ENCODE measurements at regions not wholly inside any gene's neighbourhood (a gene's known extent, or its start where the extent isn't known, plus 50 kb on each side); places are given as distances from the start of the nearest gene placed in this dataset.
"Not testable (repeated sequence)": the region's sequence is repeated elsewhere in the genome, so short reads cannot be mapped to it uniquely, and the experiment has no call there.

- H3K4me3 ChIP-seq (ENCODE audit: low read depth in 1 of 2, low read length in 2 of 2): no peak overlapping the region
- H3K36me3 ChIP-seq (ENCODE audit: insufficient read depth, low read length): no peaks in the 10 kb centered on the region
- H3K27me3 ChIP-seq (ENCODE audit: control insufficient read depth in 1 of 2, insufficient read depth in 2 of 2, low read length in 2 of 2): peaks cover 0 to 5% of the 10 kb centered on the region in 2 donors
- H3K9ac ChIP-seq (ENCODE audit: low read length): no peak overlapping the region
- no peak overlapping the region for H3K27ac ChIP-seq (ENCODE audit: low read depth, low read length)
- H3K4me1 ChIP-seq (ENCODE audit: insufficient read depth, low read length): no peaks in the 10 kb centered on the region
- H3K9me3 ChIP-seq (ENCODE audit: low read length): no peaks in the 10 kb centered on the region
These were observed 62.5 kb downstream of the MRPL36 start for GRCh38 chr5:1736889-1737711.

- Histone ChIP-seq H3K9me3 (ENCODE audit: low read length) (no peaks in the 10 kb centered on the region), H3K27ac (ENCODE audit: low read depth, low read length) (no peak overlapping the region), H3K36me3 (ENCODE audit: insufficient read depth, low read length) (no peaks in the 10 kb centered on the region), H3K9ac (ENCODE audit: low read length) (no peak overlapping the region), H3K4me1 (ENCODE audit: insufficient read depth, low read length) (no peaks in the 10 kb centered on the region), H3K27me3 (ENCODE audit: control insufficient read depth in 1 of 2, insufficient read depth in 2 of 2, low read length in 2 of 2) (peaks cover 0 to 5% of the 10 kb centered on the region in 2 donors), H3K4me3 (ENCODE audit: low read depth in 1 of 2, low read length in 2 of 2) (no peak overlapping the region)
These were observed 63.6 kb downstream of the MRPL36 start for GRCh38 chr5:1736065-1736464.

GRCh38 chr5:1735320-1735970, 64.2 kb downstream of the MRPL36 start:
- no peak overlapping the region for H3K9ac ChIP-seq (ENCODE audit: low read length)

GRCh38 chr5:1734908-1735289, 64.7 kb downstream of the MRPL36 start:
- no peaks in the 10 kb centered on the region for H3K4me1 ChIP-seq (ENCODE audit: insufficient read depth, low read length)
- peaks cover 0 to 13% of the 10 kb centered on the region in 2 donors for H3K27me3 ChIP-seq (ENCODE audit: control insufficient read depth in 1 of 2, insufficient read depth in 2 of 2, low read length in 2 of 2)
- no peaks in the 10 kb centered on the region for H3K9me3 ChIP-seq (ENCODE audit: low read length)
- no peak overlapping the region for H3K4me3 ChIP-seq (ENCODE audit: low read depth in 1 of 2, low read length in 2 of 2)
- H3K27ac ChIP-seq (ENCODE audit: low read depth, low read length): no peak overlapping the region
- no peak overlapping the region for H3K9ac ChIP-seq (ENCODE audit: low read length)
- no peaks in the 10 kb centered on the region for H3K36me3 ChIP-seq (ENCODE audit: insufficient read depth, low read length)

More at GRCh38 chr5:1735320-1735970, 64.2 kb downstream of the MRPL36 start:
- no peak overlapping the region for H3K4me3 ChIP-seq (ENCODE audit: low read depth in 1 of 2, low read length in 2 of 2)
- H3K4me1 ChIP-seq (ENCODE audit: insufficient read depth, low read length): no peaks in the 10 kb centered on the region
- peaks cover 0 to 8% of the 10 kb centered on the region in 2 donors for H3K27me3 ChIP-seq (ENCODE audit: control insufficient read depth in 1 of 2, insufficient read depth in 2 of 2, low read length in 2 of 2)
- H3K27ac ChIP-seq (ENCODE audit: low read depth, low read length): no peak overlapping the region
- H3K36me3 ChIP-seq (ENCODE audit: insufficient read depth, low read length): no peaks in the 10 kb centered on the region
- no peaks in the 10 kb centered on the region for H3K9me3 ChIP-seq (ENCODE audit: low read length)

GRCh38 chr5:1734271-1734907, 65.2 kb downstream of the MRPL36 start:
- H3K36me3 ChIP-seq (ENCODE audit: insufficient read depth, low read length): no peaks in the 10 kb centered on the region
- H3K9me3 ChIP-seq (ENCODE audit: low read length): no peaks in the 10 kb centered on the region
- H3K9ac ChIP-seq (ENCODE audit: low read length): no peak overlapping the region
- H3K4me3 ChIP-seq (ENCODE audit: low read depth in 1 of 2, low read length in 2 of 2): no peak overlapping the region
- peaks cover 0 to 13% of the 10 kb centered on the region in 2 donors for H3K27me3 ChIP-seq (ENCODE audit: control insufficient read depth in 1 of 2, insufficient read depth in 2 of 2, low read length in 2 of 2)
- no peak overlapping the region for H3K27ac ChIP-seq (ENCODE audit: low read depth, low read length)
- H3K4me1 ChIP-seq (ENCODE audit: insufficient read depth, low read length): no peaks in the 10 kb centered on the region

GRCh38 chr5:1733369-1733768, 66.3 kb downstream of the MRPL36 start:
- H3K4me3 ChIP-seq (ENCODE audit: low read depth in 1 of 2, low read length in 2 of 2): no peak overlapping the region
- H3K27me3 ChIP-seq (ENCODE audit: control insufficient read depth in 1 of 2, insufficient read depth in 2 of 2, low read length in 2 of 2): peaks cover 0 to 13% of the 10 kb centered on the region in 2 donors
- no peak overlapping the region for H3K9ac ChIP-seq (ENCODE audit: low read length)
- no peak overlapping the region for H3K27ac ChIP-seq (ENCODE audit: low read depth, low read length)
- no peaks in the 10 kb centered on the region for H3K9me3 ChIP-seq (ENCODE audit: low read length)
- H3K4me1 ChIP-seq (ENCODE audit: insufficient read depth, low read length): no peaks in the 10 kb centered on the region
- H3K36me3 ChIP-seq (ENCODE audit: insufficient read depth, low read length): no peaks in the 10 kb centered on the region

- H3K27me3 ChIP-seq (ENCODE audit: control insufficient read depth in 1 of 2, insufficient read depth in 2 of 2, low read length in 2 of 2): peaks cover 0 to 13% of the 10 kb centered on the region in 2 donors
- H3K4me1 ChIP-seq (ENCODE audit: insufficient read depth, low read length): no peaks in the 10 kb centered on the region
- H3K9me3 ChIP-seq (ENCODE audit: low read length): no peaks in the 10 kb centered on the region
- H3K4me3 ChIP-seq (ENCODE audit: low read depth in 1 of 2, low read length in 2 of 2): no peak overlapping the region
- H3K36me3 ChIP-seq (ENCODE audit: insufficient read depth, low read length): no peaks in the 10 kb centered on the region
- no peak overlapping the region for H3K9ac ChIP-seq (ENCODE audit: low read length)
- H3K27ac ChIP-seq (ENCODE audit: low read depth, low read length): no peak overlapping the region
These were observed 66.7 kb downstream of the MRPL36 start for GRCh38 chr5:1732945-1733344.

GRCh38 chr5:1732238-1732941, 67.2 kb downstream of the MRPL36 start:
- peaks cover 0 to 11% of the 10 kb centered on the region in 2 donors for H3K27me3 ChIP-seq (ENCODE audit: control insufficient read depth in 1 of 2, insufficient read depth in 2 of 2, low read length in 2 of 2)
- no peak overlapping the region for H3K9ac ChIP-seq (ENCODE audit: low read length)
- no peaks in the 10 kb centered on the region for H3K4me1 ChIP-seq (ENCODE audit: insufficient read depth, low read length)
- H3K27ac ChIP-seq (ENCODE audit: low read depth, low read length): no peak overlapping the region
- no peak overlapping the region for H3K4me3 ChIP-seq (ENCODE audit: low read depth in 1 of 2, low read length in 2 of 2)
- H3K9me3 ChIP-seq (ENCODE audit: low read length): no peaks in the 10 kb centered on the region
- no peaks in the 10 kb centered on the region for H3K36me3 ChIP-seq (ENCODE audit: insufficient read depth, low read length)

GRCh38 chr5:1731855-1732237, 67.8 kb downstream of the MRPL36 start:
- not testable (repeated sequence) for H3K27ac ChIP-seq (ENCODE audit: low read depth, low read length); H3K36me3 ChIP-seq (ENCODE audit: insufficient read depth, low read length); H3K9me3 ChIP-seq (ENCODE audit: low read length); H3K4me3 ChIP-seq (ENCODE audit: low read depth in 1 of 2, low read length in 2 of 2); H3K4me1 ChIP-seq (ENCODE audit: insufficient read depth, low read length); H3K27me3 ChIP-seq (ENCODE audit: control insufficient read depth in 1 of 2, insufficient read depth in 2 of 2, low read length in 2 of 2); H3K9ac ChIP-seq (ENCODE audit: low read length)

GRCh38 chr5:1731091-1731639, 68.5 kb downstream of the MRPL36 start:
- no peak overlapping the region for H3K27ac ChIP-seq (ENCODE audit: low read depth, low read length)
- H3K4me1 ChIP-seq (ENCODE audit: insufficient read depth, low read length): no peaks in the 10 kb centered on the region
- no peaks in the 10 kb centered on the region for H3K9me3 ChIP-seq (ENCODE audit: low read length)
- H3K4me3 ChIP-seq (ENCODE audit: low read depth in 1 of 2, low read length in 2 of 2): no peak overlapping the region
- H3K27me3 ChIP-seq (ENCODE audit: control insufficient read depth in 1 of 2, insufficient read depth in 2 of 2, low read length in 2 of 2): peaks cover 0 to 8% of the 10 kb centered on the region in 2 donors
- H3K36me3 ChIP-seq (ENCODE audit: insufficient read depth, low read length): no peaks in the 10 kb centered on the region
- H3K9ac ChIP-seq (ENCODE audit: low read length): no peak overlapping the region

- Histone ChIP-seq H3K4me1 (ENCODE audit: insufficient read depth, low read length) (no peaks in the 10 kb centered on the region), H3K4me3 (ENCODE audit: low read depth in 1 of 2, low read length in 2 of 2) (no peak overlapping the region), H3K36me3 (ENCODE audit: insufficient read depth, low read length) (no peaks in the 10 kb centered on the region), H3K9ac (ENCODE audit: low read length) (no peak overlapping the region), H3K27me3 (ENCODE audit: control insufficient read depth in 1 of 2, insufficient read depth in 2 of 2, low read length in 2 of 2) (peaks cover 0 to 14% of the 10 kb centered on the region in 2 donors), H3K9me3 (ENCODE audit: low read length) (no peaks in the 10 kb centered on the region), H3K27ac (ENCODE audit: low read depth, low read length) (no peak overlapping the region)
These were observed 69.2 kb downstream of the MRPL36 start for GRCh38 chr5:1730487-1730847.
